ENCODE measurements at regions not wholly inside any gene's neighbourhood (a gene's known extent, or its start where the extent isn't known, plus 50 kb on each side); places are given as distances from the start of the nearest gene placed in this dataset.
"Not testable (repeated sequence)": the region's sequence is repeated elsewhere in the genome, so short reads cannot be mapped to it uniquely, and the experiment has no call there.

- DNase-seq: peak in 1 of 3 donors; percentile 20
These were observed 141.4 kb upstream of the PRKCQ start for GRCh38 chr10:6721480-6721879.

GRCh38 chr10:6719561-6719960 lies 139.5 kb upstream of the PRKCQ start:
- DNase-seq: no peak

- DNase-seq: no peak
These were observed 138.5 kb upstream of the PRKCQ start for GRCh38 chr10:6718550-6718949.

GRCh38 chr10:6716516-6716915 lies 136.4 kb upstream of the PRKCQ start:
- no peak for DNase-seq

GRCh38 chr10:6713716-6714115 lies 133.6 kb upstream of the PRKCQ start:
- no peak for DNase-seq

- DNase-seq: no peak
These were observed 133.0 kb upstream of the PRKCQ start for GRCh38 chr10:6713120-6713519.

GRCh38 chr10:6711881-6712280 lies 131.8 kb upstream of the PRKCQ start:
- DNase-seq: no peak

GRCh38 chr10:6711408-6711841 lies 131.3 kb upstream of the PRKCQ start:
- no peak for DNase-seq

- DNase-seq: no peak
These were observed 127.3 kb upstream of the PRKCQ start for GRCh38 chr10:6707352-6707751.

GRCh38 chr10:6706725-6707124 lies 126.6 kb upstream of the PRKCQ start:
- no peak for DNase-seq

- DNase-seq: no peak
These were observed 124.8 kb upstream of the PRKCQ start for GRCh38 chr10:6704896-6705295.

GRCh38 chr10:6702833-6703232 lies 122.8 kb upstream of the PRKCQ start:
- not testable (repeated sequence) for DNase-seq

- no peak for DNase-seq
These were observed 122.0 kb upstream of the PRKCQ start for GRCh38 chr10:6702030-6702429.

- no peak for DNase-seq
These were observed 121.2 kb upstream of the PRKCQ start for GRCh38 chr10:6701289-6701688.

GRCh38 chr10:6700066-6700465 lies 120.0 kb upstream of the PRKCQ start:
- no peak for DNase-seq

GRCh38 chr10:6699336-6699735 lies 119.3 kb upstream of the PRKCQ start:
- DNase-seq: no peak

GRCh38 chr10:6695519-6695918 lies 115.4 kb upstream of the PRKCQ start:
- no peak for DNase-seq

- DNase-seq: no peak
These were observed 114.5 kb upstream of the PRKCQ start for GRCh38 chr10:6694447-6695140.

GRCh38 chr10:6692856-6693255 lies 112.8 kb upstream of the PRKCQ start:
- DNase-seq: no peak

- no peak for DNase-seq
These were observed 112.0 kb upstream of the PRKCQ start for GRCh38 chr10:6692103-6692502.

GRCh38 chr10:6689036-6689435 lies 109.0 kb upstream of the PRKCQ start:
- DNase-seq: no peak

- DNase-seq: no peak
These were observed 100.7 kb upstream of the PRKCQ start for GRCh38 chr10:6680735-6681134.

- no peak for DNase-seq
These were observed 98.9 kb upstream of the PRKCQ start for GRCh38 chr10:6678956-6679355.

GRCh38 chr10:6678211-6678803 lies 98.2 kb upstream of the PRKCQ start:
- peak; percentile 66 to 80 (median 79) for DNase-seq

- not testable (repeated sequence) for DNase-seq
These were observed 97.1 kb upstream of the PRKCQ start for GRCh38 chr10:6677129-6677528.
